Breast epithelium (tissue), 4 donors: ENCODE measurements at regions not wholly inside any gene's neighbourhood (a gene's known extent, or its start where the extent isn't known, plus 50 kb on each side); places are given as distances from the start of the nearest gene placed in this dataset.

Experiments
- DNase-seq, 2 donors: peaks; one replicate each; pipeline ENCODE4 v3.0.0-alpha.2; 2019; ENCODE audit warnings: low spot score in 2 of 2
- H3K27ac ChIP-seq, 2 donors: fragments of 200-600 bp; sonication (generic) in 1 of 2; one replicate each; pipeline ENCODE4 v1.5.1; 2016 to 2019; ENCODE audit warnings: mild to moderate bottlenecking in 1 of 2
- H3K27me3 ChIP-seq, 2 donors: fragments of 200-600 bp; sonication (generic) in 1 of 2; one replicate each; pipeline versions ENCODE4 v1.5.1 to v1.6.0; 2017 to 2019; ENCODE audit warnings: control low read depth in 1 of 2, mild to moderate bottlenecking in 1 of 2
- H3K36me3 ChIP-seq: fragments of 200-600 bp; one replicate; pipeline ENCODE4 v1.5.1; 2019
- H3K4me1 ChIP-seq, 2 donors: fragments of 200-600 bp; sonication (generic); one replicate each; pipeline ENCODE4 v1.5.1; 2016 to 2019; ENCODE audit warnings: control low read depth in 1 of 2
- H3K4me3 ChIP-seq, 3 donors: fragments of 200-600 bp; sonication (generic); 1 replicate in 2 of 3; 2 replicates in 1 of 3; pipeline ENCODE4 v1.5.1; 2016 to 2019; ENCODE audit warnings: mild to moderate bottlenecking in 3 of 3, moderate library complexity in 2 of 3
- H3K9me3 ChIP-seq, 2 donors: fragments of 200-600 bp; sonication (generic) in 1 of 2; one replicate each; pipeline ENCODE4 v1.5.1; 2016 to 2019; ENCODE audit warnings: control low read depth in 1 of 2
- CTCF ChIP-seq, 3 donors: fragments of 450-650 bp; IDR thresholded peaks; one replicate each; pipeline ENCODE4 v1.5.1; 2016 to 2017; ENCODE audit warnings: antibody characterized with exemption in 3 of 3, mild to moderate bottlenecking in 3 of 3, moderate library complexity in 3 of 3
- POLR2A ChIP-seq: fragments of 450-650 bp; IDR thresholded peaks from one replicate; pipeline ENCODE4 v1.6.1; 2016; ENCODE audit warnings: antibody characterized with exemption, mild to moderate bottlenecking, moderate library complexity
- POLR2AphosphoS5 ChIP-seq, 3 donors: sonication (generic); formaldehyde crosslinking; IDR thresholded peaks; one replicate each; pipeline ENCODE4 v1.6.1; 2017; ENCODE audit warnings: antibody characterized with exemption in 3 of 3
- intact Hi-C: fragments of 100-400 bp; cut with DNase I; formaldehyde crosslinking; loops from one replicate; pipeline ENCODE4 v1.15.1; 2023; ENCODE audit warnings: low total_unique reads

GRCh38 chr14:82602794-82603193, 1069.1 kb upstream of the SEL1L start:
- no peaks in the 10 kb centered on the region for H3K9me3 ChIP-seq
- H3K36me3 ChIP-seq: no peaks in the 10 kb centered on the region
- no peaks in the 10 kb centered on the region for H3K4me1 ChIP-seq
- H3K4me3 ChIP-seq: no peak overlapping the region
- no peaks in the 10 kb centered on the region for H3K27me3 ChIP-seq
- TF ChIP-seq CTCF (IDR thresholded peaks at IDR 0.05) (no peak), POLR2AphosphoS5 (IDR thresholded peaks at IDR 0.05) (no peak), POLR2A (no peak)
- no peak for DNase-seq
- intact Hi-C loops: no loop called here
- no peak overlapping the region for H3K27ac ChIP-seq

- Histone ChIP-seq H3K27ac (no peak overlapping the region), H3K4me1 (no peaks in the 10 kb centered on the region), H3K9me3 (no peaks in the 10 kb centered on the region), H3K36me3 (no peaks in the 10 kb centered on the region), H3K4me3 (no peak overlapping the region), H3K27me3 (no peaks in the 10 kb centered on the region)
- TF ChIP-seq CTCF (IDR thresholded peaks at IDR 0.05) (no peak), POLR2A (no peak), POLR2AphosphoS5 (IDR thresholded peaks at IDR 0.05) (no peak)
- DNase-seq: no peak
- intact Hi-C loops: no loop called here
Observed at GRCh38 chr14:82604819-82605218, 1071.2 kb upstream of the SEL1L start.

GRCh38 chr14:82621881-82622450, 1088.3 kb upstream of the SEL1L start:
- Histone ChIP-seq H3K9me3 (no peaks in the 10 kb centered on the region), H3K4me3 (no peak overlapping the region), H3K4me1 (no peaks in the 10 kb centered on the region), H3K36me3 (no peaks in the 10 kb centered on the region), H3K27ac (no peak overlapping the region), H3K27me3 (no peaks in the 10 kb centered on the region)
- no peak for DNase-seq
- no peak for TF ChIP-seq CTCF (IDR thresholded peaks at IDR 0.05)
- intact Hi-C loops: no loop called here

- no peak for DNase-seq
Observed at GRCh38 chr14:82626156-82627066, 1092.8 kb upstream of the SEL1L start.

More at GRCh38 chr14:82626156-82627066, 1092.8 kb upstream of the SEL1L start:
- Histone ChIP-seq H3K4me1 (no peaks in the 10 kb centered on the region), H3K9me3 (no peaks in the 10 kb centered on the region), H3K27me3 (no peaks in the 10 kb centered on the region), H3K36me3 (no peaks in the 10 kb centered on the region), H3K4me3 (no peak overlapping the region), H3K27ac (no peak overlapping the region)
- TF ChIP-seq POLR2AphosphoS5 (IDR thresholded peaks at IDR 0.05) (no peak), CTCF (IDR thresholded peaks at IDR 0.05) (no peak), POLR2A (no peak)
- intact Hi-C loops: no loop called here
